ENCODE measurements at regions not wholly inside any gene's neighbourhood (a gene's known extent, or its start where the extent isn't known, plus 50 kb on each side); places are given as distances from the start of the nearest gene placed in this dataset.
"Not testable (repeated sequence)": the region's sequence is repeated elsewhere in the genome, so short reads cannot be mapped to it uniquely, and the experiment has no call there.

DNA sequence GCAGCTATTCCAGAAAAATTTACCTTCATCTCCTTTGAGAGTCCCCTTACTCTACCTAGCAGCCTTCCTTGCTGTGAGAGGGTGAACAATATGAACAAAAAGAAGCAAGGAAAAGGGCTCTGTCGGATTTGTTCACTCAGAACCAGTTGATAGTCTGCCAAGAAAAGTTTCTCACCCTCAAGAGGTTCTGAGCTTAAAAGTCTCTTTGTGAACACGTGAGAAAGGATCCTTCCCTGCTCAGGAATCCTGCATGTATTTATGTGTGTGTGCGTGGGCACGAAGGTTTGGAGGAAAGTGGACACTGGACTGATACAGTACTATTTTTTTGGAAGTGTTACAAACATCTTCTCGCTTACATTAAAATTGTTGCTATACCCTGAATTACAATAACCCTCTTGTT lies 178.6 kb upstream of the JADE1 start:
- H3K9ac ChIP-seq: no peak overlapping the region
- H3K4me1 ChIP-seq: no peaks in the 10 kb centered on the region
- no peak overlapping the region for H3K4me3 ChIP-seq (ENCODE audit: low read depth, low read length)
- no peaks in the 10 kb centered on the region for H3K9me3 ChIP-seq (ENCODE audit: control insufficient read depth, low read length)
- H3K27me3 ChIP-seq (ENCODE audit: control insufficient read depth, insufficient read depth, low read length): no peaks in the 10 kb centered on the region
- no peak overlapping the region for H2AFZ ChIP-seq
- no peaks in the 10 kb centered on the region for H3K79me2 ChIP-seq
- H3K4me2 ChIP-seq (ENCODE audit: low read length): no peak overlapping the region
- H3K36me3 ChIP-seq (ENCODE audit: control insufficient read depth, insufficient read depth, low read length): no peaks in the 10 kb centered on the region
- TF ChIP-seq, protein P1, sequence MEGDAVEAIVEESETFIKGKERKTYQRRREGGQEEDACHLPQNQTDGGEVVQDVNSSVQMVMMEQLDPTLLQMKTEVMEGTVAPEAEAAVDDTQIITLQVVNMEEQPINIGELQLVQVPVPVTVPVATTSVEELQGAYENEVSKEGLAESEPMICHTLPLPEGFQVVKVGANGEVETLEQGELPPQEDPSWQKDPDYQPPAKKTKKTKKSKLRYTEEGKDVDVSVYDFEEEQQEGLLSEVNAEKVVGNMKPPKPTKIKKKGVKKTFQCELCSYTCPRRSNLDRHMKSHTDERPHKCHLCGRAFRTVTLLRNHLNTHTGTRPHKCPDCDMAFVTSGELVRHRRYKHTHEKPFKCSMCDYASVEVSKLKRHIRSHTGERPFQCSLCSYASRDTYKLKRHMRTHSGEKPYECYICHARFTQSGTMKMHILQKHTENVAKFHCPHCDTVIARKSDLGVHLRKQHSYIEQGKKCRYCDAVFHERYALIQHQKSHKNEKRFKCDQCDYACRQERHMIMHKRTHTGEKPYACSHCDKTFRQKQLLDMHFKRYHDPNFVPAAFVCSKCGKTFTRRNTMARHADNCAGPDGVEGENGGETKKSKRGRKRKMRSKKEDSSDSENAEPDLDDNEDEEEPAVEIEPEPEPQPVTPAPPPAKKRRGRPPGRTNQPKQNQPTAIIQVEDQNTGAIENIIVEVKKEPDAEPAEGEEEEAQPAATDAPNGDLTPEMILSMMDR (IDR thresholded peaks at IDR 0.05): no peak
- no peak overlapping the region for H3K27ac ChIP-seq

DNA sequence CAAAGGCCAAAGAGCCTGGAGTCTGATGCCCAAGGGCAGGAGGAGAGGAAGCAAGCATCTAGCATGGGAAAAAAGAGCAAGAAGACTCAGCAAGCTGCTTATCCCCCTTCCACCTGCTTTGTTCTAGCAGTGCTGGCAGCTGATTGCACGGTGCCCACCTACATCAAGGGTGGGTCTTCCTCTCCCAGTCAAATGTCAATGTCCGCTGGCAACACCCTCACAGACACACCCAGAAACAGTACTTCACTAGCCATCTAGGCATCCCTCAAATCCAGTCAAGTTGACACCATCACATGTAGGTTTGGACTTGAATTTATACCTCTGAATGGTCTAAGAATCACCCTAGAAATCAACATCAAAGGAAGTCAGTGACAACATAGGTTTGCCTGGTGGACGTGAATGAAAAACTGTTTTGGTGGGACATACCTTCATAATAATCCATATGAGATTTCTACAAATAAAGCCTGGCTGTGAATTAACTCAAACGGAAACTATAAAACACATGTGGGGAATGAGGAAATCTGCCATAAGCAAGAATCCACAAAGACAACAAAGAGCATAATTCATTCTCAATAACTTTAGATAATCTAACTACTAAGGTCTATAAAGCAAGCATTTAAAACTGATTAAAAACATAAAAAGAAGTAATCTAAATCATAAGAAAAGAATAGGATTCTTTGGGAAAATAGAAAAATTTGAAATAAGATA lies 185.8 kb upstream of the JADE1 start:
- Histone ChIP-seq H3K4me2 (ENCODE audit: low read length) (no peak overlapping the region), H3K4me3 (ENCODE audit: low read depth, low read length) (no peak overlapping the region), H3K9ac (no peak overlapping the region), H3K9me3 (ENCODE audit: control insufficient read depth, low read length) (no peaks in the 10 kb centered on the region), H3K4me1 (no peaks in the 10 kb centered on the region), H3K27ac (no peak overlapping the region), H3K27me3 (ENCODE audit: control insufficient read depth, insufficient read depth, low read length) (no peaks in the 10 kb centered on the region), H3K79me2 (no peaks in the 10 kb centered on the region), H3K36me3 (ENCODE audit: control insufficient read depth, insufficient read depth, low read length) (no peaks in the 10 kb centered on the region), H2AFZ (no peak overlapping the region)
- TF ChIP-seq, protein P1 (IDR thresholded peaks at IDR 0.05): no peak

DNA sequence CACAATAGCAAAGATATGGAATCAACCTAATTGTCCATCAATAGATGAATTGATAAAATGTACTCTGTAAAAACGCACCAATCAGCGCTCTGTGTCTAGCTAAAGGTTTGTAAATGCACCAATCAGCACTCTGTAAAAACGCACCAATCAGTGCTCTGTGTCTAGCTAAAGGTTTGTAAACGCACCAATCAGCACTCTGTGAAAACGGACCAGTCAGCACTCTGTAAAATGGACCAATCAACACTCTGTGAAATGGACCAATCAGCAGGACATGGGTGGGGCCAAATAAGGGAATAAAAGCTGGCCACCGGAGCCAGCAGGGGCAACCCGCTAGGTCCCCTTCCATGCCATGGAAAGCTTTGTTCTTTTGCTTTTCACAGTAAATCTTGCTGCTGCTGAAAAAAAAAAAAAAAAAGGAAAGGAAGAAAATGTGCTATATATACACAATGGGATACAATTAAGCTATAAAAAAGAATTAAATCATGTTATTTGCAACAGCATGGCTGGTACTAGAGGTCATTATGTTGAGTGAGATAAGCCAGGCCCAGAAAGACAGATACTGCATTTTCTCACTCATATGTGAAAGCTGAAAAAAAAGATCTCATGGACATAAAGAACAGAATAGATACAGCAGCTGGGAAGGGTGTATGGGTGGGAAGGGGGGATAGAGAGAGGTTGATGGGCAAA lies 189.1 kb upstream of the JADE1 start:
- not testable (repeated sequence) for H3K4me3 ChIP-seq (ENCODE audit: low read depth, low read length); H3K4me2 ChIP-seq (ENCODE audit: low read length); H3K4me1 ChIP-seq; H3K9me3 ChIP-seq (ENCODE audit: control insufficient read depth, low read length); H3K36me3 ChIP-seq (ENCODE audit: control insufficient read depth, insufficient read depth, low read length); H3K27ac ChIP-seq; H3K27me3 ChIP-seq (ENCODE audit: control insufficient read depth, insufficient read depth, low read length); H3K9ac ChIP-seq; H2AFZ ChIP-seq; H3K79me2 ChIP-seq

DNA sequence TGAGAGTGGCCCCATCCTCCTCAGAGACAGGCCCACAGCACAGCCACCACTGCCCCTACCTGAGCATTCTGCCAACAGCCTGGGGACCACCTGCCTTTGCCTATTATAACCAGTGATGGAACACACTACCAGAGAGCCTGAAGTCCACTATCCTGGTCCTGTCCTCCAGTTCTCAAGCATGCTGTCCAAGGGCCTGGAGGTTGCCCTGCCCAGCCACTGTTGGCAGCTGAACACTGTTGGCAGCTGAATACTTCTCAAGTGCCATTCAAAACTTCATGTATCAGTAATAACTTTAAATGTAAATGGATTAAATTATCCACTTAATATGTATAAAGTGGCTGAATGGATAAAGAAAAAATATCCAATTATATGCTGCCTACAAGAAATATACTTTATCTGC lies 194.3 kb upstream of the JADE1 start:
- no peak overlapping the region for H3K27ac ChIP-seq
- no peaks in the 10 kb centered on the region for H3K27me3 ChIP-seq (ENCODE audit: control insufficient read depth, insufficient read depth, low read length)
- H3K4me3 ChIP-seq (ENCODE audit: low read depth, low read length): no peak overlapping the region
- TF ChIP-seq, protein P1 (IDR thresholded peaks at IDR 0.05): no peak
- H3K36me3 ChIP-seq (ENCODE audit: control insufficient read depth, insufficient read depth, low read length): no peaks in the 10 kb centered on the region
- H3K79me2 ChIP-seq: no peaks in the 10 kb centered on the region
- H3K4me2 ChIP-seq (ENCODE audit: low read length): no peak overlapping the region
- H3K9ac ChIP-seq: no peak overlapping the region
- no peak overlapping the region for H2AFZ ChIP-seq
- no peaks in the 10 kb centered on the region for H3K4me1 ChIP-seq
- no peaks in the 10 kb centered on the region for H3K9me3 ChIP-seq (ENCODE audit: control insufficient read depth, low read length)

DNA sequence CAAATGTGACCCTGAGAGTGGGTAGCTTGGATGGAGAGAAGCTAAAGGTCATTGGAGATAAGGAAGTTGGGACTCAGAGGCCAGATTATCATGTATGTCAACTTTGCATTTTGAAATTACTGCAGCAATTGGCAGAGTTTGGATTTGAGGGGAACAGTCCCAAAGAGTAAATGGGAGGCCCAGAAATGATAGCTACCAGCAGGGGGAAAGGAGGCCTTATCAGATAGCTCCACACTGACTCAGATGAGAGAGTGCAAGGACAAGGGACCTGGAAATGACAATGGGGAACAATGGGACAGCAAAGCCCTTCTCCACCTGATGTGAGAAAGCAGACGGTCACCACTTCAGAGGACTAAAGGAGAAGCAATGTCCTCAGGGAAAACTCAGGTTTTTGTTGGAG lies 201.5 kb upstream of the JADE1 start:
- Histone ChIP-seq H3K4me1 (no peaks in the 10 kb centered on the region), H3K79me2 (no peaks in the 10 kb centered on the region), H3K36me3 (ENCODE audit: control insufficient read depth, insufficient read depth, low read length) (no peaks in the 10 kb centered on the region), H3K4me3 (ENCODE audit: low read depth, low read length) (no peak overlapping the region), H3K27me3 (ENCODE audit: control insufficient read depth, insufficient read depth, low read length) (no peaks in the 10 kb centered on the region), H3K9me3 (ENCODE audit: control insufficient read depth, low read length) (no peaks in the 10 kb centered on the region), H3K9ac (no peak overlapping the region), H2AFZ (no peak overlapping the region), H3K4me2 (ENCODE audit: low read length) (no peak overlapping the region), H3K27ac (no peak overlapping the region)
- TF ChIP-seq, protein P1 (IDR thresholded peaks at IDR 0.05): no peak

All from parathyroid adenoma (tissue), 2 donors.